Endothelial cell (in vitro differentiated cells): ENCODE measurements at regions not wholly inside any gene's neighbourhood (a gene's known extent, or its start where the extent isn't known, plus 50 kb on each side); places are given as distances from the start of the nearest gene placed in this dataset.

ENCODE experiments used
- DNase-seq: peaks from one replicate; pipeline ENCODE4 v3.0.0; 2021; ENCODE audit warnings: low spot score
- H3K27ac Mint-ChIP-seq: one replicate; pipeline ENCODE4 v1.8.0; 2021; ENCODE audit warnings: mixed read lengths, inconsistent platforms; ENCODE audit not compliant: unreplicated experiment
- H3K27me3 Mint-ChIP-seq: one replicate; pipeline ENCODE4 v1.8.0; 2021; ENCODE audit warnings: mild to moderate bottlenecking, moderate library complexity, mixed read lengths, inconsistent platforms; ENCODE audit not compliant: unreplicated experiment
- H3K36me3 Mint-ChIP-seq: one replicate; pipeline ENCODE4 v1.8.0; 2021; ENCODE audit warnings: mild to moderate bottlenecking, low read depth, mixed read lengths, inconsistent platforms; ENCODE audit not compliant: unreplicated experiment
- H3K4me1 Mint-ChIP-seq: one replicate; pipeline ENCODE4 v1.8.0; 2021; ENCODE audit warnings: mild to moderate bottlenecking, mixed read lengths, inconsistent platforms; ENCODE audit not compliant: unreplicated experiment
- H3K4me3 Mint-ChIP-seq: one replicate; pipeline ENCODE4 v1.8.0; 2021; ENCODE audit warnings: mild to moderate bottlenecking, mixed read lengths, inconsistent platforms; ENCODE audit not compliant: unreplicated experiment
- H3K9me3 Mint-ChIP-seq: one replicate; pipeline ENCODE4 v1.8.0; 2021; ENCODE audit warnings: mixed read lengths, inconsistent platforms; ENCODE audit not compliant: unreplicated experiment
- CTCF ChIP-seq: fragments of 200-600 bp; sonication (generic); IDR thresholded peaks from one replicate; pipeline ENCODE4 v1.5.0; 2021; ENCODE audit warnings: antibody characterized with exemption; ENCODE audit not compliant: unreplicated experiment

DNA sequence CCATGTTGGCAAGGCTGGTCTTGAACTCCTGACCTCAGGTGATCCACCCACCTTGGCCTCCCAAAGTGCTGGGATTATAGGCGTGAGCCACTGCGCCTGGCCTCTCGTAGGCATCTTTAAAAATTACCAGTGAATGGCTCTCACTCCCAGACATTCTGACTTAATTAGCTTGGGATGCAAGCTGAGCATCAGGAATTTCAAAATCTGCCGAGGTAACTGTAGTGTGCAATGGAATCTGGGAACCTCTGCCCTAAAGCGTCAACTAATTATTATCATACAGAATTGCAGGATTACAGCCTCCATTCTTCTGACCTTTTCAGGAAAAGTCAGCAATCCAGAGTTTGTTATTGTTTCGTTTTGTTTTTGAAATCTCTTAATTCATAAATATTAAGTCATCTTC is 213.4 kb upstream of the DMAC1 start:
- Mint-ChIP-seq H3K27ac (no peak overlapping the region), H3K9me3 (no peaks in the 10 kb centered on the region), H3K4me1 (peaks cover 3% of the 10 kb centered on the region), H3K36me3 (no peaks in the 10 kb centered on the region), H3K4me3 (no peak overlapping the region), H3K27me3 (peaks cover 3% of the 10 kb centered on the region)
- DNase-seq, result no peak
- TF ChIP-seq CTCF, result no peak

GRCh38 chr9:8011974-8012373 is 212.4 kb upstream of the DMAC1 start:
- Mint-ChIP-seq H3K4me1 (peaks cover 3% of the 10 kb centered on the region), H3K27me3 (peaks cover 3% of the 10 kb centered on the region), H3K36me3 (peaks cover 2% of the 10 kb centered on the region), H3K27ac (no peak overlapping the region), H3K4me3 (no peak overlapping the region), H3K9me3 (no peaks in the 10 kb centered on the region)
- no peak for TF ChIP-seq CTCF
- no peak for DNase-seq

GRCh38 chr9:7996558-7996957 is 197.0 kb upstream of the DMAC1 start:
- H3K27ac Mint-ChIP-seq, result no peak overlapping the region
- no peaks in the 10 kb centered on the region for H3K9me3 Mint-ChIP-seq

GRCh38 chr9:7988644-7989280 is 189.2 kb upstream of the DMAC1 start:
- no peak for TF ChIP-seq CTCF
- no peaks in the 10 kb centered on the region for H3K36me3 Mint-ChIP-seq
- peaks cover 5% of the 10 kb centered on the region for H3K4me1 Mint-ChIP-seq
- no peak overlapping the region for H3K27ac Mint-ChIP-seq
- no peaks in the 10 kb centered on the region for H3K9me3 Mint-ChIP-seq
- no peaks in the 10 kb centered on the region for H3K27me3 Mint-ChIP-seq
- no peak for DNase-seq
- H3K4me3 Mint-ChIP-seq, result no peak overlapping the region

More at GRCh38 chr9:7996558-7996957, 197.0 kb upstream of the DMAC1 start:
- H3K4me1 Mint-ChIP-seq, result no peaks in the 10 kb centered on the region
- H3K27me3 Mint-ChIP-seq, result no peaks in the 10 kb centered on the region
- no peak for DNase-seq
- TF ChIP-seq CTCF, result no peak
- no peaks in the 10 kb centered on the region for H3K36me3 Mint-ChIP-seq
- H3K4me3 Mint-ChIP-seq, result no peak overlapping the region

GRCh38 chr9:7984692-7985091 is 185.1 kb upstream of the DMAC1 start:
- Mint-ChIP-seq H3K27ac (no peak overlapping the region), H3K27me3 (no peaks in the 10 kb centered on the region), H3K9me3 (no peaks in the 10 kb centered on the region), H3K36me3 (no peaks in the 10 kb centered on the region), H3K4me1 (peaks cover 19% of the 10 kb centered on the region), H3K4me3 (no peak overlapping the region)
- no peak for TF ChIP-seq CTCF
- DNase-seq, result no peak
